Natural killer cell (primary cell): ENCODE measurements at regions not wholly inside any gene's neighbourhood (a gene's known extent, or its start where the extent isn't known, plus 50 kb on each side); places are given as distances from the start of the nearest gene placed in this dataset.

Experiments
- ATAC-seq, 3 donors: fragments of 150-1000 bp in 2 of 3; fragments of 200-7000 bp in 1 of 3; cut with Tn5 transposase; 1 replicate in 1 of 3; 2 replicates in 2 of 3; pipeline ENCODE4 v1.10.0; 2021; ENCODE audit warnings: mild to moderate bottlenecking in 2 of 3, moderate library complexity in 2 of 3
- DNase-seq, 2 donors: peaks; one replicate each; pipeline versions ENCODE4 v3.0.0 to v3.0.0-alpha.2; 2013 to 2021; ENCODE audit warnings: mixed read lengths in 1 of 2
- H3K27ac ChIP-seq: one replicate; pipeline ENCODE4 v1.5.1; 2013; ENCODE audit warnings: mild to moderate bottlenecking, low read length
- H3K27me3 ChIP-seq: one replicate; pipeline ENCODE4 v1.6.1; 2013; ENCODE audit warnings: low read length; ENCODE audit not compliant: control insufficient read depth, insufficient read depth
- H3K36me3 ChIP-seq: one replicate; pipeline ENCODE4 v1.6.1; 2013; ENCODE audit warnings: low read length; ENCODE audit not compliant: control insufficient read depth, insufficient read depth
- H3K4me1 ChIP-seq: one replicate; pipeline ENCODE4 v1.6.1; 2013; ENCODE audit warnings: low read length; ENCODE audit not compliant: control insufficient read depth, insufficient read depth
- H3K4me3 ChIP-seq: one replicate; pipeline ENCODE4 v1.5.1; 2013; ENCODE audit warnings: low read length
- H3K9me3 ChIP-seq: one replicate; pipeline ENCODE4 v1.6.1; 2013; ENCODE audit warnings: low read length; ENCODE audit not compliant: control insufficient read depth, insufficient read depth
- H3K27ac Mint-ChIP-seq, 2 donors: one replicate each; pipeline ENCODE4 v1.8.0; 2022; ENCODE audit warnings: mild to moderate bottlenecking in 2 of 2, mixed read lengths in 2 of 2, moderate library complexity in 1 of 2
- H3K27me3 Mint-ChIP-seq, 2 donors: one replicate each; pipeline ENCODE4 v1.8.0; 2022; ENCODE audit warnings: low read depth in 2 of 2, mixed read lengths in 2 of 2
- H3K36me3 Mint-ChIP-seq: one replicate; pipeline ENCODE4 v1.8.0; 2022; ENCODE audit warnings: mixed read lengths
- H3K4me1 Mint-ChIP-seq, 2 donors: one replicate each; pipeline ENCODE4 v1.8.0; 2022; ENCODE audit warnings: mixed read lengths in 2 of 2
- H3K4me3 Mint-ChIP-seq: one replicate; pipeline ENCODE4 v1.8.0; 2022; ENCODE audit warnings: mild to moderate bottlenecking, moderate library complexity, mixed read lengths
- H3K9me3 Mint-ChIP-seq, 2 donors: one replicate each; pipeline ENCODE4 v1.8.0; 2022; ENCODE audit warnings: mixed read lengths in 2 of 2
- WGBS: methylation state at CpG from one replicate; pipeline ENCODE4 v1.1.7; 2013; ENCODE audit warnings: missing lambda C conversion rate; ENCODE audit not compliant: insufficient coverage; 5-methylcytosine and 5-hydroxymethylcytosine counted together
- intact Hi-C: fragments of 100-400 bp; cut with micrococcal nuclease; formaldehyde crosslinking; loops from one replicate; pipeline ENCODE4 v1.14.2; 2022
- TF ChIP-seq, protein P1 (sequence below): fragments of 200-600 bp; IDR thresholded peaks from one replicate; pipeline ENCODE4 v1.8.0; 2022; ENCODE audit warnings: antibody characterized with exemption

DNA sequence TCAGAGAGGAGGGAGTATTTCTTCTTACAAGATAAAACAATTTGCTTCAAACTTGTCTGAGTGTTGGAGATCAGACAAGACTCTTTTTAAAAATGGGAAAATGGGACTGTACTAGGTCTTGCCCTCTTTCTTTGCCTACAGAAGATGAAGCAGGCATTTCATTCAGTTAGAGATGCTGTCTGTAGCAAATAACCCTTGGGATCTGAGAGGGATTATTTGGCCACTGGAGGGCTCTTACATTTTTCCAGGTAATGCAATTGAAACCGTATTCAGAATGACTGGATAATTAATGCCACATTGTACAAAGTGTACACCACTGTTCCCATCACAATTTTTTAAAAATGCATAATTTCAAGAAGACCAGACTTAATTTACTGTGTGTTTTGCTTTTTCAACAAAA is 258.5 kb upstream of the KIRREL3 start:
- H3K27ac ChIP-seq: no peak overlapping the region
- H3K9me3 ChIP-seq: no peaks in the 10 kb centered on the region
- ATAC-seq (no peak), DNase-seq (no peak)
- Mint-ChIP-seq H3K4me3 (no peak overlapping the region), H3K4me1 (no peaks in the 10 kb centered on the region), H3K9me3 (peaks cover 0 to 2% of the 10 kb centered on the region in 2 donors), H3K36me3 (no peaks in the 10 kb centered on the region), H3K27me3 (peaks cover 0 to 11% of the 10 kb centered on the region in 2 donors), H3K27ac (no peak overlapping the region)
- no peak overlapping the region for H3K4me3 ChIP-seq
- TF ChIP-seq, protein P1, sequence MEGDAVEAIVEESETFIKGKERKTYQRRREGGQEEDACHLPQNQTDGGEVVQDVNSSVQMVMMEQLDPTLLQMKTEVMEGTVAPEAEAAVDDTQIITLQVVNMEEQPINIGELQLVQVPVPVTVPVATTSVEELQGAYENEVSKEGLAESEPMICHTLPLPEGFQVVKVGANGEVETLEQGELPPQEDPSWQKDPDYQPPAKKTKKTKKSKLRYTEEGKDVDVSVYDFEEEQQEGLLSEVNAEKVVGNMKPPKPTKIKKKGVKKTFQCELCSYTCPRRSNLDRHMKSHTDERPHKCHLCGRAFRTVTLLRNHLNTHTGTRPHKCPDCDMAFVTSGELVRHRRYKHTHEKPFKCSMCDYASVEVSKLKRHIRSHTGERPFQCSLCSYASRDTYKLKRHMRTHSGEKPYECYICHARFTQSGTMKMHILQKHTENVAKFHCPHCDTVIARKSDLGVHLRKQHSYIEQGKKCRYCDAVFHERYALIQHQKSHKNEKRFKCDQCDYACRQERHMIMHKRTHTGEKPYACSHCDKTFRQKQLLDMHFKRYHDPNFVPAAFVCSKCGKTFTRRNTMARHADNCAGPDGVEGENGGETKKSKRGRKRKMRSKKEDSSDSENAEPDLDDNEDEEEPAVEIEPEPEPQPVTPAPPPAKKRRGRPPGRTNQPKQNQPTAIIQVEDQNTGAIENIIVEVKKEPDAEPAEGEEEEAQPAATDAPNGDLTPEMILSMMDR: no peak
- no peaks in the 10 kb centered on the region for H3K27me3 ChIP-seq
- 87% methylated on average over 1 of the region's 1 CpG for WGBS
- no peaks in the 10 kb centered on the region for H3K36me3 ChIP-seq
- H3K4me1 ChIP-seq: no peaks in the 10 kb centered on the region
- intact Hi-C loops: no loop called here

GRCh38 chr11:127255209-127255608 is 254.6 kb upstream of the KIRREL3 start:
- H3K36me3 Mint-ChIP-seq: no peaks in the 10 kb centered on the region
- H3K27me3 ChIP-seq: no peaks in the 10 kb centered on the region
- no peaks in the 10 kb centered on the region for H3K4me1 ChIP-seq
- H3K27ac ChIP-seq: no peak overlapping the region
- intact Hi-C loops: no loop called here
- H3K27ac Mint-ChIP-seq: no peak overlapping the region
- TF ChIP-seq, protein P1: no peak
- ATAC-seq (no peak), DNase-seq (no peak)
- H3K4me3 Mint-ChIP-seq: no peak overlapping the region
- WGBS: 36% methylated on average over 6 of the region's 6 CpGs
- H3K36me3 ChIP-seq: no peaks in the 10 kb centered on the region
- H3K27me3 Mint-ChIP-seq: peaks cover 0 to 9% of the 10 kb centered on the region in 2 donors
- no peaks in the 10 kb centered on the region for H3K4me1 Mint-ChIP-seq
- no peaks in the 10 kb centered on the region for H3K9me3 Mint-ChIP-seq
- no peak overlapping the region for H3K4me3 ChIP-seq
- no peaks in the 10 kb centered on the region for H3K9me3 ChIP-seq

DNA sequence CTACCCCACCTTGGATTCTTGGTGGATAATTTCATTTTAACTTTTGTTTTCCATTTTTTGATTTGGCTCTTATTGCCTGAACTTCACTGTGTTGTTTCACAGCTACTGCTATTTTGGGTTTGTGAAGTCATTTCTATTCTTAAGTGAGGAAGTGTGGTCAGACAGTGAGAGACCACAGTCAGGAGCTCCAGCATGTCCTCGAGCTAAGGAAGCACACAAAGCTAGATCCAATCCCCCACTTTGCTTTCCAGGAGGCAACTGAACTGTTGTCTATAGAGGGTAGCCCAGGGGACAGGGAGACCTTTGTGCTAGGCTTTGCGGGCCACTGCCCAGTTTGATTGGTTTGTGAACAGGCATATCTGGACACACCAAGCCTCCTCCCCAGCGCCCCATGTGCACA is 251.8 kb upstream of the KIRREL3 start:
- Mint-ChIP-seq H3K27ac (no peak overlapping the region), H3K36me3 (no peaks in the 10 kb centered on the region), H3K4me1 (no peaks in the 10 kb centered on the region), H3K27me3 (peaks cover 0 to 12% of the 10 kb centered on the region in 2 donors), H3K9me3 (no peaks in the 10 kb centered on the region), H3K4me3 (no peak overlapping the region)
- no peak overlapping the region for H3K4me3 ChIP-seq
- H3K27me3 ChIP-seq: no peaks in the 10 kb centered on the region
- ATAC-seq (no peak), DNase-seq (no peak)
- no peaks in the 10 kb centered on the region for H3K36me3 ChIP-seq
- 54% methylated on average over 3 of the region's 3 CpGs for WGBS
- no peaks in the 10 kb centered on the region for H3K4me1 ChIP-seq
- no peak overlapping the region for H3K27ac ChIP-seq
- intact Hi-C loops: no loop called here
- H3K9me3 ChIP-seq: no peaks in the 10 kb centered on the region
- TF ChIP-seq, protein P1: no peak

GRCh38 chr11:127249576-127249975 is 249.0 kb upstream of the KIRREL3 start:
- TF ChIP-seq, protein P1: no peak
- no peaks in the 10 kb centered on the region for H3K9me3 ChIP-seq
- Mint-ChIP-seq H3K27me3 (peaks cover 0 to 9% of the 10 kb centered on the region in 2 donors), H3K27ac (no peak overlapping the region), H3K4me3 (no peak overlapping the region), H3K9me3 (no peaks in the 10 kb centered on the region), H3K4me1 (no peaks in the 10 kb centered on the region), H3K36me3 (no peaks in the 10 kb centered on the region)
- no peaks in the 10 kb centered on the region for H3K36me3 ChIP-seq
- DNase-seq (no peak), ATAC-seq (no peak)
- no peaks in the 10 kb centered on the region for H3K4me1 ChIP-seq
- no peak overlapping the region for H3K4me3 ChIP-seq
- intact Hi-C loops: no loop called here
- H3K27me3 ChIP-seq: no peaks in the 10 kb centered on the region
- H3K27ac ChIP-seq: no peak overlapping the region
- WGBS: 97% methylated on average over 4 of the region's 4 CpGs
